CD14-positive monocyte (primary cell): ENCODE measurements at regions not wholly inside any gene's neighbourhood (a gene's known extent, or its start where the extent isn't known, plus 50 kb on each side); places are given as distances from the start of the nearest gene placed in this dataset.
"Not testable (repeated sequence)": the region's sequence is repeated elsewhere in the genome, so short reads cannot be mapped to it uniquely, and the experiment has no call there.

Source experiments
- DNase-seq, 3 donors: peaks; one replicate each; pipeline ENCODE4 v3.0.0-alpha.2; 2011 to 2022
- H2AFZ ChIP-seq: 2 replicates; pipeline ENCODE4 v1.6.0; 2012; ENCODE audit warnings: mild to moderate bottlenecking, low read depth, low read length, inconsistent platforms; ENCODE audit not compliant: insufficient read depth, poor library complexity, severe bottlenecking
- H3K27ac ChIP-seq, 2 donors: 1 replicate in 1 of 2; 2 replicates in 1 of 2; pipeline ENCODE4 v1.5.1; 2012 to 2013; ENCODE audit warnings: low read length in 2 of 2, control low read depth in 1 of 2, inconsistent platforms in 1 of 2, low read depth in 1 of 2, mild to moderate bottlenecking in 1 of 2
- H3K27me3 ChIP-seq, 2 donors: one replicate each; pipeline versions ENCODE4 v1.6.0 to v1.6.1; 2011 to 2013; ENCODE audit warnings: low read length in 2 of 2; ENCODE audit not compliant: control insufficient read depth in 2 of 2, insufficient read depth in 2 of 2
- H3K36me3 ChIP-seq, 2 donors: replicated peaks in 1 of 2; 1 replicate in 1 of 2; 2 replicates in 1 of 2; pipeline versions ENCODE4 v1.5.1 to v1.6.1; 2012 to 2013; ENCODE audit warnings: low read length in 2 of 2, control low read depth in 1 of 2, inconsistent platforms in 1 of 2, mild to moderate bottlenecking in 1 of 2; ENCODE audit not compliant: insufficient read depth in 2 of 2, control insufficient read depth in 1 of 2
- H3K4me1 ChIP-seq, 2 donors: 1 replicate in 1 of 2; 2 replicates in 1 of 2; pipeline versions ENCODE4 v1.5.1 to v1.6.1; 2012 to 2013; ENCODE audit warnings: low read length in 2 of 2, control low read depth in 1 of 2, inconsistent platforms in 1 of 2, mild to moderate bottlenecking in 1 of 2, moderate library complexity in 1 of 2; ENCODE audit not compliant: insufficient read depth in 2 of 2, control insufficient read depth in 1 of 2
- H3K4me2 ChIP-seq: replicated peaks from 2 replicates; pipeline ENCODE3; 2012; ENCODE audit warnings: low read length, moderate library complexity, mild to moderate bottlenecking; ENCODE audit not compliant: poor library complexity, severe bottlenecking; ENCODE audit errors: extremely low read depth
- H3K4me3 ChIP-seq, 3 experiments: fragments of 200-600 bp in 1 of 3; sonication (generic) in 1 of 3; replicated peaks in 1 of 3; 1 replicate in 2 of 3; 2 replicates in 1 of 3; pipeline ENCODE4 v1.5.1; 2011 to 2013; ENCODE audit warnings: low read length in 3 of 3, mild to moderate bottlenecking in 3 of 3, control low read depth in 2 of 3, low read depth in 2 of 3, inconsistent platforms in 1 of 3, moderate library complexity in 1 of 3
- H3K79me2 ChIP-seq: 2 replicates; pipeline ENCODE4 v1.6.0; 2012; ENCODE audit warnings: mild to moderate bottlenecking, control low read depth, inconsistent platforms, low read length, moderate library complexity; ENCODE audit not compliant: insufficient read depth
- H3K9ac ChIP-seq: 2 replicates; pipeline ENCODE4 v1.6.0; 2017; ENCODE audit warnings: low read length, mild to moderate bottlenecking; ENCODE audit not compliant: insufficient read depth, poor library complexity, severe bottlenecking
- H3K9me3 ChIP-seq, 2 donors: replicated peaks in 1 of 2; 1 replicate in 1 of 2; 2 replicates in 1 of 2; pipeline versions ENCODE4 v1.5.1 to v1.6.1; 2012 to 2013; ENCODE audit warnings: low read length in 2 of 2, control low read depth in 1 of 2; ENCODE audit not compliant: control insufficient read depth in 1 of 2, insufficient read depth in 1 of 2
- H4K20me1 ChIP-seq: 2 replicates; pipeline ENCODE4 v1.6.0; 2012; ENCODE audit warnings: mild to moderate bottlenecking, low read length, control low read depth, moderate library complexity; ENCODE audit not compliant: insufficient read depth
- H3K27ac Mint-ChIP-seq, 7 donors: one replicate each; pipeline ENCODE4 v1.8.0; 2020; ENCODE audit warnings: mild to moderate bottlenecking in 7 of 7, mixed read lengths in 7 of 7, moderate library complexity in 6 of 7, inconsistent platforms in 2 of 7
- H3K27me3 Mint-ChIP-seq, 3 donors: one replicate each; pipeline ENCODE4 v1.8.0; 2021 to 2022; ENCODE audit warnings: low read depth in 3 of 3, mild to moderate bottlenecking in 3 of 3, mixed read lengths in 3 of 3, moderate library complexity in 3 of 3, inconsistent platforms in 1 of 3
- H3K36me3 Mint-ChIP-seq, 2 donors: one replicate each; pipeline ENCODE4 v1.8.0; 2020; ENCODE audit warnings: mixed read lengths in 2 of 2, inconsistent platforms in 1 of 2, mild to moderate bottlenecking in 1 of 2
- H3K4me1 Mint-ChIP-seq: one replicate; pipeline ENCODE4 v1.8.0; 2020; ENCODE audit warnings: mild to moderate bottlenecking, mixed read lengths
- H3K4me3 Mint-ChIP-seq, 2 donors: one replicate each; pipeline ENCODE4 v1.8.0; 2020; ENCODE audit warnings: mild to moderate bottlenecking in 2 of 2, mixed read lengths in 2 of 2, moderate library complexity in 1 of 2
- H3K9me3 Mint-ChIP-seq, 7 donors: one replicate each; pipeline ENCODE4 v1.8.0; 2020 to 2022; ENCODE audit warnings: mixed read lengths in 7 of 7, mild to moderate bottlenecking in 6 of 7, moderate library complexity in 6 of 7, inconsistent platforms in 2 of 7
- WGBS: methylation state at CpG from one replicate; pipeline ENCODE4 v1.1.5; 2013; ENCODE audit warnings: missing lambda C conversion rate; ENCODE audit not compliant: insufficient coverage; 5-methylcytosine and 5-hydroxymethylcytosine counted together
- intact Hi-C, 2 donors: fragments of 100-400 bp; cut with micrococcal nuclease; formaldehyde crosslinking; loops; one replicate each; pipeline versions ENCODE4 v1.15.0 to v1.15.1; 2023
- TF ChIP-seq, protein P1 (sequence below): fragments of 200-600 bp; IDR thresholded peaks from one replicate; pipeline ENCODE4 v1.8.0; 2022; ENCODE audit warnings: antibody characterized with exemption, mild to moderate bottlenecking

DNA sequence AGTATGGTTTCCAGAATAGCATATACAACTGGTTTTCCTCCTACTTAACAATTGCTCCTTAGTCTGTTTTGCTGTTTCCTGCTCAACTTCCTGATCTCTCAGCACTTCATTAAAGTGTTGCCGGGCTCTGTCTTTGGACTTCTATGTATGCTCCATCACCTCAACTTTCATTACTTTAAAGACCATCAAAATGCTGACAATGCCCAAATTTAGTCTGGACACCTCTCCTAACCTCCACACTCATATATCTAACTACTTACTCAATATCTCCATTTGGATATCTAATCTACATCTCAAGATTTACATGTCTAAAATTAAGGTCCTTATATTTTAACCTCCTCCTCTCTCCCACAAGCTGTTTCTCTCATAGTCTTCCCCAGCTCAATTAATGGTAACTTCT is 54.4 kb upstream of the LGR5 start:
- no peaks in the 10 kb centered on the region for H3K79me2 ChIP-seq
- H4K20me1 ChIP-seq: no peaks in the 10 kb centered on the region
- DNase-seq: no peak
- intact Hi-C loops: no loop called here
- 9% methylated on average over 1 of the region's 1 CpG for WGBS
- H3K9ac ChIP-seq: no peak overlapping the region
- Mint-ChIP-seq H3K27me3 (peaks cover 0 to 1% (median 0%) of the 10 kb centered on the region in 3 donors), H3K36me3 (no peaks in the 10 kb centered on the region), H3K9me3 (peaks cover 0 to 11% (median 3%) of the 10 kb centered on the region in 7 donors), H3K4me1 (no peaks in the 10 kb centered on the region), H3K4me3 (no peak overlapping the region), H3K27ac (no peak overlapping the region)
- H3K4me3 ChIP-seq: no peak overlapping the region
- H3K27ac ChIP-seq: no peak overlapping the region
- H3K4me2 ChIP-seq: no peak overlapping the region
- no peaks in the 10 kb centered on the region for H3K4me1 ChIP-seq
- H3K36me3 ChIP-seq: no peaks in the 10 kb centered on the region
- no peaks in the 10 kb centered on the region for H3K9me3 ChIP-seq
- H2AFZ ChIP-seq: no peak overlapping the region
- no peaks in the 10 kb centered on the region for H3K27me3 ChIP-seq
- TF ChIP-seq, protein P1, sequence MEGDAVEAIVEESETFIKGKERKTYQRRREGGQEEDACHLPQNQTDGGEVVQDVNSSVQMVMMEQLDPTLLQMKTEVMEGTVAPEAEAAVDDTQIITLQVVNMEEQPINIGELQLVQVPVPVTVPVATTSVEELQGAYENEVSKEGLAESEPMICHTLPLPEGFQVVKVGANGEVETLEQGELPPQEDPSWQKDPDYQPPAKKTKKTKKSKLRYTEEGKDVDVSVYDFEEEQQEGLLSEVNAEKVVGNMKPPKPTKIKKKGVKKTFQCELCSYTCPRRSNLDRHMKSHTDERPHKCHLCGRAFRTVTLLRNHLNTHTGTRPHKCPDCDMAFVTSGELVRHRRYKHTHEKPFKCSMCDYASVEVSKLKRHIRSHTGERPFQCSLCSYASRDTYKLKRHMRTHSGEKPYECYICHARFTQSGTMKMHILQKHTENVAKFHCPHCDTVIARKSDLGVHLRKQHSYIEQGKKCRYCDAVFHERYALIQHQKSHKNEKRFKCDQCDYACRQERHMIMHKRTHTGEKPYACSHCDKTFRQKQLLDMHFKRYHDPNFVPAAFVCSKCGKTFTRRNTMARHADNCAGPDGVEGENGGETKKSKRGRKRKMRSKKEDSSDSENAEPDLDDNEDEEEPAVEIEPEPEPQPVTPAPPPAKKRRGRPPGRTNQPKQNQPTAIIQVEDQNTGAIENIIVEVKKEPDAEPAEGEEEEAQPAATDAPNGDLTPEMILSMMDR: no peak

DNA sequence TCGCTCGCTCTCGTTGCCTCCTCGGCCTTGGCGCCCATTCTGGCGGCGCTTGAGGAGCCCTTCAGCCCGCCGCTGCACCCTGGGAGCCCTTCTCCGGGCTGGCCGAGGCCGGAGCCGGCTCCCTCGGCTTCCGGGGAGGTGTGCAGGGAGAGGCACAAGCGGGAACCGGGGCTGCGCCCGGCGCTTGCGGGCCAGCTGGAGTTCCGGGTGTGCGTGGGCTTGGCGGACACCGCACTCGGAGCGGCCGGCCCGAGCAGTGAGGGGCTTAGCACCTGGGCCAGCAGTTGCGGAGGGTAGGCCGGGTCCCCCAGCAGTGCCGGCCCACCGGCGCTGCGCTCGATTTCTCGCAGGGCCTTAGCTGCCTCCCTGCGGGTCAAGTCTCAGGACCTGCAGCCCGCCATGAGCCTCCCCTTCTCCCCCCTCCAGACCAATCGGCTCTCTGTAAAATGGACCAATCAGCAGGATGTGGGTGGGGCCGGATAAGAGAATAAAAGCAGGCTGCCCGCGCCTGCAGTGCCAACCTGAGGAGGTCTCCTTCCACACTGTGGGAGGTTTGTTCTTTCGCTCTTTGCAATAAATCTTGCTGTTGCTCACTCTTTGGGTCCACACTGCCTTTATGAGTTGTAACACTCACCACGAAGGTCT is 62.8 kb upstream of the LGR5 start:
- H3K9me3 ChIP-seq, H3K27me3 Mint-ChIP-seq, H3K36me3 ChIP-seq, DNase-seq, H3K4me1 Mint-ChIP-seq, H3K4me3 Mint-ChIP-seq, H3K9ac ChIP-seq, H4K20me1 ChIP-seq, H3K27ac Mint-ChIP-seq, H3K4me3 ChIP-seq, intact Hi-C loops, H3K4me2 ChIP-seq, H3K79me2 ChIP-seq, H2AFZ ChIP-seq, H3K36me3 Mint-ChIP-seq, H3K4me1 ChIP-seq, H3K27me3 ChIP-seq, H3K27ac ChIP-seq: not testable (repeated sequence)
- 96% methylated on average over 24 of the region's 45 CpGs for WGBS
- H3K9me3 Mint-ChIP-seq: peaks cover 2 to 12% (median 7%) of the 10 kb centered on the region in 7 donors
